Gastrocnemius medialis (tissue), 4 donors: ENCODE measurements at regions not wholly inside any gene's neighbourhood (a gene's known extent, or its start where the extent isn't known, plus 50 kb on each side); places are given as distances from the start of the nearest gene placed in this dataset.

Experiments
- POLR2A ChIP-seq, 2 donors: fragments of 450-650 bp; IDR thresholded peaks; one replicate each; pipeline ENCODE4 v1.6.1; 2017; ENCODE audit warnings: antibody characterized with exemption in 2 of 2, mild to moderate bottlenecking in 2 of 2, moderate library complexity in 2 of 2
- TF ChIP-seq, protein P1 (sequence below), 5 experiments: fragments of 450-650 bp in 3 of 5; fragments of 200-600 bp in 2 of 5; sonication (generic) in 2 of 5; IDR thresholded peaks in 4 of 5; conservative IDR thresholded peaks in 1 of 5; 1 replicate in 4 of 5; 2 replicates in 1 of 5; pipeline ENCODE4 v1.5.1; 2016 to 2019; ENCODE audit warnings: antibody characterized with exemption in 5 of 5, mild to moderate bottlenecking in 3 of 5, moderate library complexity in 3 of 5

- TF ChIP-seq, protein P1, sequence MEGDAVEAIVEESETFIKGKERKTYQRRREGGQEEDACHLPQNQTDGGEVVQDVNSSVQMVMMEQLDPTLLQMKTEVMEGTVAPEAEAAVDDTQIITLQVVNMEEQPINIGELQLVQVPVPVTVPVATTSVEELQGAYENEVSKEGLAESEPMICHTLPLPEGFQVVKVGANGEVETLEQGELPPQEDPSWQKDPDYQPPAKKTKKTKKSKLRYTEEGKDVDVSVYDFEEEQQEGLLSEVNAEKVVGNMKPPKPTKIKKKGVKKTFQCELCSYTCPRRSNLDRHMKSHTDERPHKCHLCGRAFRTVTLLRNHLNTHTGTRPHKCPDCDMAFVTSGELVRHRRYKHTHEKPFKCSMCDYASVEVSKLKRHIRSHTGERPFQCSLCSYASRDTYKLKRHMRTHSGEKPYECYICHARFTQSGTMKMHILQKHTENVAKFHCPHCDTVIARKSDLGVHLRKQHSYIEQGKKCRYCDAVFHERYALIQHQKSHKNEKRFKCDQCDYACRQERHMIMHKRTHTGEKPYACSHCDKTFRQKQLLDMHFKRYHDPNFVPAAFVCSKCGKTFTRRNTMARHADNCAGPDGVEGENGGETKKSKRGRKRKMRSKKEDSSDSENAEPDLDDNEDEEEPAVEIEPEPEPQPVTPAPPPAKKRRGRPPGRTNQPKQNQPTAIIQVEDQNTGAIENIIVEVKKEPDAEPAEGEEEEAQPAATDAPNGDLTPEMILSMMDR (IDR thresholded peaks at IDR 0.05 in 4 of 5, conservative IDR thresholded peaks at IDR 0.05 in 1 of 5) = no peak
- no peak for TF ChIP-seq POLR2A (IDR thresholded peaks at IDR 0.05)
Observed at GRCh38 chr7:16939161-16939560, 57.4 kb upstream of the AGR3 start.
